Effector memory CD4-positive, alpha-beta T cell (primary cell): ENCODE measurements at regions not wholly inside any gene's neighbourhood (a gene's known extent, or its start where the extent isn't known, plus 50 kb on each side); places are given as distances from the start of the nearest gene placed in this dataset.

Experiments used
- DNase-seq, 3 donors: peaks; one replicate each; pipeline ENCODE4 v3.0.0-alpha.2; 2020
- H3K27ac ChIP-seq: 2 replicates; pipeline ENCODE4 v1.7.0; 2013; ENCODE audit warnings: mild to moderate bottlenecking, low read length, moderate library complexity; ENCODE audit not compliant: insufficient read depth, poor library complexity, severe bottlenecking
- H3K27me3 ChIP-seq: replicated peaks from 2 replicates; pipeline ENCODE4 v1.7.0; 2013; ENCODE audit warnings: mild to moderate bottlenecking, low read length; ENCODE audit not compliant: insufficient read depth, control insufficient read depth, poor library complexity, severe bottlenecking
- H3K36me3 ChIP-seq: 2 replicates; pipeline ENCODE4 v1.7.0; 2013; ENCODE audit warnings: mild to moderate bottlenecking, low read length, moderate library complexity; ENCODE audit not compliant: control insufficient read depth, insufficient read depth
- H3K4me1 ChIP-seq: 2 replicates; pipeline ENCODE4 v1.7.0; 2013; ENCODE audit warnings: low read length, mild to moderate bottlenecking; ENCODE audit not compliant: control insufficient read depth, insufficient read depth, poor library complexity, severe bottlenecking
- H3K4me3 ChIP-seq: 2 replicates; pipeline ENCODE4 v1.7.0; 2013; ENCODE audit warnings: low read length, low read depth, mild to moderate bottlenecking; ENCODE audit not compliant: insufficient read depth, poor library complexity, severe bottlenecking
- H3K9me3 ChIP-seq: 2 replicates; pipeline ENCODE4 v1.7.0; 2013; ENCODE audit warnings: mild to moderate bottlenecking, low read length, moderate library complexity; ENCODE audit not compliant: control insufficient read depth

- DNase-seq: no peak
- no peaks in the 10 kb centered on the region for H3K9me3 ChIP-seq
Measured at GRCh38 chr18:47346016-47346415, 94.6 kb upstream of the SKOR2 start.

GRCh38 chr18:47345291-47345690 is 93.8 kb upstream of the SKOR2 start:
- H3K36me3 ChIP-seq: no peaks in the 10 kb centered on the region
- no peak overlapping the region for H3K27ac ChIP-seq
- no peak for DNase-seq
- H3K4me1 ChIP-seq: no peaks in the 10 kb centered on the region
- H3K27me3 ChIP-seq: no peaks in the 10 kb centered on the region
- H3K9me3 ChIP-seq: no peaks in the 10 kb centered on the region
- no peak overlapping the region for H3K4me3 ChIP-seq

More at GRCh38 chr18:47346016-47346415, 94.6 kb upstream of the SKOR2 start:
- H3K36me3 ChIP-seq: no peaks in the 10 kb centered on the region
- no peaks in the 10 kb centered on the region for H3K4me1 ChIP-seq
- no peaks in the 10 kb centered on the region for H3K27me3 ChIP-seq
- H3K27ac ChIP-seq: no peak overlapping the region
- no peak overlapping the region for H3K4me3 ChIP-seq

DNA sequence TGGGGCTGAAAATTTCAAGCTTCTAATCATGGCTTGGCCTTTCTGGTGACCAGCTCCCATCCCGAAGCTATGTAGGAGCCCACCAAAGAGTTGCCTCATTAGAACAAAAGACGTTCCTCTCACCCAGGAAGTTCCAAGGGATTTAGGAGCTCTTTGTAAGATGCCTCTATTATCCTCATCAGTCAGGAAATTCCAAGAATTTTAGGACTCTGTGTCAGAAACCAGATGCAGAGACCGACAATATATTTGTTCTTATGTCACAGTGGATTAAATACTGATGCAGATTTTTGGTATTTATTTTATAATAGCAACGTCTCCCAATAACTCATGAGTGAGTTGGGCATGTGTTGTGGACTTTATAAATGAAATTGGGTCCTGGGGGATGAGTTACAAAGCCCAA is 91.8 kb upstream of the SKOR2 start:
- H3K27ac ChIP-seq: no peak overlapping the region
- H3K27me3 ChIP-seq: no peaks in the 10 kb centered on the region
- H3K4me1 ChIP-seq: no peaks in the 10 kb centered on the region
- no peaks in the 10 kb centered on the region for H3K36me3 ChIP-seq
- no peaks in the 10 kb centered on the region for H3K9me3 ChIP-seq
- DNase-seq: no peak
- no peak overlapping the region for H3K4me3 ChIP-seq

- Histone ChIP-seq H3K27me3 (no peaks in the 10 kb centered on the region), H3K4me1 (no peaks in the 10 kb centered on the region), H3K4me3 (no peak overlapping the region), H3K27ac (no peak overlapping the region), H3K36me3 (no peaks in the 10 kb centered on the region), H3K9me3 (no peaks in the 10 kb centered on the region)
- no peak for DNase-seq
Measured at GRCh38 chr18:47342566-47342965, 91.1 kb upstream of the SKOR2 start.

DNA sequence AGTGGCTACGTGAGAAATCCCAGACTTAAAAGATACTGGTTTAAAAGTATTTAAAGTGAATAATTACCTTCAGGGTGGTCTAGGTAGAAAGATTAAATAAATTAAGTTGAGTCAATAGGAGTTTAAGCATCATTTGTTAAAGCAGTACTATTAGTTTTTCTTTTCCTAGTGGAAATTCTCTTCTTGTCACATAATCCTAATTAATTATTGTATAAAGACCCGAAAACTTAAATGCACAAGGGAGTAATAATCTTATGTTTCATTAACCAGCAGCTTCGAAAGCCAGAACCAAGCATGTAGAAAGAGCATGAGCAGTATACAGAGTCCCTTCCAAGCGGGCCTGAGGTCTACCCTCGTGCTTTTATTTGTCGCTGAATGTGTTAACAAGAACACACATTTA is 90.2 kb upstream of the SKOR2 start:
- H3K9me3 ChIP-seq: no peaks in the 10 kb centered on the region
- H3K27ac ChIP-seq: no peak overlapping the region
- no peaks in the 10 kb centered on the region for H3K4me1 ChIP-seq
- DNase-seq: no peak
- no peak overlapping the region for H3K4me3 ChIP-seq
- H3K27me3 ChIP-seq: no peaks in the 10 kb centered on the region
- H3K36me3 ChIP-seq: no peaks in the 10 kb centered on the region

GRCh38 chr18:47334966-47335365 is 83.5 kb upstream of the SKOR2 start:
- Histone ChIP-seq H3K4me3 (no peak overlapping the region), H3K36me3 (no peaks in the 10 kb centered on the region), H3K27me3 (no peaks in the 10 kb centered on the region), H3K27ac (no peak overlapping the region), H3K9me3 (no peaks in the 10 kb centered on the region), H3K4me1 (no peaks in the 10 kb centered on the region)
- no peak for DNase-seq

DNA sequence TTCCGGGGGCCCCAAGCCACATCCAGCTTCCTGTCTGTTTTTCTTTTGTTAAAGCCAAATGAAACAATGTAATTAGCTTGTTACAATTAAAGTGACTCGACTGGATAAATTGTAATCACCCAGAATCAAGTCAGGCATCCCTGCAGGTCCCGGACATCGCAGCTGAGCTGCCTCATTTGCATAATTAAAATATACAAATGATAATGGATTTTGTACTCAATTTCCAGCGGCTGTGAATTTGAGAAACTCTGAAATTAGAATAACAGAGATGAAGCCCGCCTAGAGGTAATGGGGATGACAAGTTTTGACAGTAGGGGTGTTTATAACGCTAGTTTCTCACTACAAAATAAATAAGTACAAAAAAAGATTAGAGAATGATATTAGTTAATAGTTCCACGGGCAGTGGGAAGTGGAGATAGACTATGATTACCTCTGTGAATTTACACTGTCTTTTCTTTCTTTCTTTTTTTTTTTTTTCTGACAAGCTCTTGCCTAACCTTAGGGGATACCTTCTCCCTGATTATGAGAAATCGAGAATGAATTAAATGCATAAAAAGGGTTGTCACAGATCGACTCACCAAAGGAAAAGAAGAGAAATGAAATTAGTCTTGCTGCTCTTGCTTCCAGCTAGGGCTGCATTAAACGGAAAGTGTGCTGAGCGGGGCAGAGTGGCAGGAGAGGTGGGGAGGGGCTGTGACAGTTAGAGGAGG is 82.6 kb upstream of the SKOR2 start:
- DNase-seq: no peak
- H3K9me3 ChIP-seq: no peaks in the 10 kb centered on the region
- no peak overlapping the region for H3K27ac ChIP-seq
- H3K4me3 ChIP-seq: no peak overlapping the region
- no peaks in the 10 kb centered on the region for H3K4me1 ChIP-seq
- no peaks in the 10 kb centered on the region for H3K27me3 ChIP-seq
- H3K36me3 ChIP-seq: no peaks in the 10 kb centered on the region

- Histone ChIP-seq H3K4me1 (no peaks in the 10 kb centered on the region), H3K4me3 (no peak overlapping the region), H3K27me3 (no peaks in the 10 kb centered on the region), H3K9me3 (no peaks in the 10 kb centered on the region), H3K36me3 (no peaks in the 10 kb centered on the region), H3K27ac (no peak overlapping the region)
- DNase-seq: no peak
Measured at GRCh38 chr18:47331641-47332040, 80.2 kb upstream of the SKOR2 start.

GRCh38 chr18:47331026-47331425 is 79.6 kb upstream of the SKOR2 start:
- Histone ChIP-seq H3K27me3 (no peaks in the 10 kb centered on the region), H3K27ac (no peak overlapping the region), H3K36me3 (no peaks in the 10 kb centered on the region), H3K4me1 (no peaks in the 10 kb centered on the region), H3K4me3 (no peak overlapping the region), H3K9me3 (no peaks in the 10 kb centered on the region)
- no peak for DNase-seq

DNA sequence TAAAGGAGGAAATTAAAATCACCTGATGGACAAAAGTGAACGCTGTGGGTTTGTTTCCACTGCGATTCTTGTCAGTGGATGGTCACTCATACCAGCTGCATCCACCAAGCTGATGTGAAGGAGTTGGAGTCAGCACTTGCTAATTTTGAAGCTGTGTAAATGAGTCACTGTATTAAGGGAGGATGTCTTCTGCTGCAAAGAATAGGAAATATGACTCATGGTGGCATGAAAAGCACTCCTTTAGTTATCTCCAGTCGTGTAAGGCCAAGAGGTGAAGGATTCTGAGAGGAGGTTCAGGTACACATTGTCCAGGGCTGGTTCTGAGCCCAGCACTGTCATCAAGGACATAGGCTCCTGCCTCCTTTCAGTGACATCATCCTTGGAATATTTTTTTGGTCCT is 71.7 kb upstream of the SKOR2 start:
- H3K4me1 ChIP-seq: no peaks in the 10 kb centered on the region
- no peaks in the 10 kb centered on the region for H3K9me3 ChIP-seq
- no peak for DNase-seq
- no peak overlapping the region for H3K27ac ChIP-seq
- no peak overlapping the region for H3K4me3 ChIP-seq
- no peaks in the 10 kb centered on the region for H3K36me3 ChIP-seq
- H3K27me3 ChIP-seq: no peaks in the 10 kb centered on the region
